SK-N-SH (cell line): ENCODE measurements at regions not wholly inside any gene's neighbourhood (a gene's known extent, or its start where the extent isn't known, plus 50 kb on each side); places are given as distances from the start of the nearest gene placed in this dataset.

Experiments
- CTCF ChIA-PET: fragments of 300-600, 350-600 bp; formaldehyde crosslinking; extraction: SDS; loops from one replicate; lab custom pipeline; 2021; lab: Yijun Ruan, JAX
- POLR2A ChIA-PET: fragments of 350-600 bp; sonication (Branson Sonifier 250); formaldehyde crosslinking; extraction: SDS; loops from one replicate; lab custom pipeline; 2020; ENCODE audit warnings: antibody characterized with exemption, inconsistent platforms; lab: Yijun Ruan, JAX
- DNase-seq: peaks from one replicate; pipeline ENCODE4 v3.0.0; 2012
- H2AFZ ChIP-seq: fragments of 200-600 bp; sonication (generic); 2 replicates; pipeline ENCODE4 v1.8.1; 2016; ENCODE audit warnings: antibody characterized with exemption, mild to moderate bottlenecking, low read depth
- H3F3A ChIP-seq: fragments of 200-600 bp; sonication (generic); replicated peaks from 2 replicates; pipeline ENCODE3; 2016; ENCODE audit warnings: antibody characterized with exemption, mild to moderate bottlenecking; ENCODE audit not compliant: insufficient read depth
- H3K27ac ChIP-seq, 2 experiments: fragments of 200-500 bp in 1 of 2; fragments of 200-600 bp in 1 of 2; sonication (Bioruptor generic) in 1 of 2; sonication (generic), shearing (Covaris generic) in 1 of 2; 2 replicates each; pipeline versions ENCODE4 v1.5.1 to v1.6.1; 2014 to 2016; ENCODE audit warnings: low read depth in 2 of 2, inconsistent platforms in 1 of 2, low read length in 1 of 2, mild to moderate bottlenecking in 1 of 2, mixed read lengths in 1 of 2
- H3K27me3 ChIP-seq: fragments of 200-600 bp; sonication (generic), shearing (Covaris generic); 2 replicates; pipeline ENCODE4 v1.6.1; 2016; ENCODE audit warnings: mixed run types; ENCODE audit not compliant: insufficient read depth
- H3K36me3 ChIP-seq, 2 experiments: fragments of 200-500 bp in 1 of 2; fragments of 200-600 bp in 1 of 2; sonication (Bioruptor generic) in 1 of 2; sonication (generic) in 1 of 2; replicated peaks in 1 of 2; 2 replicates each; pipeline versions ENCODE3 to v1.5.1; 2014 to 2016; ENCODE audit warnings: low read length in 1 of 2, mild to moderate bottlenecking in 1 of 2; ENCODE audit not compliant: insufficient read depth in 2 of 2, control insufficient read depth in 1 of 2
- H3K4me1 ChIP-seq, 2 experiments: fragments of 200-500 bp in 1 of 2; fragments of 200-600 bp in 1 of 2; sonication (Bioruptor generic) in 1 of 2; sonication (generic), shearing (Covaris generic) in 1 of 2; 2 replicates each; pipeline versions ENCODE4 v1.5.1 to v1.6.1; 2014 to 2016; ENCODE audit warnings: low read depth in 1 of 2, low read length in 1 of 2, mixed run types in 1 of 2; ENCODE audit not compliant: insufficient read depth in 2 of 2, control insufficient read depth in 1 of 2
- H3K4me2 ChIP-seq: fragments of 200-600 bp; sonication (generic), shearing (Covaris generic); 2 replicates; pipeline ENCODE4 v1.6.1; 2017; ENCODE audit warnings: mixed run types
- H3K4me3 ChIP-seq, 2 experiments: fragments of 200-500 bp in 1 of 2; fragments of 200-600 bp in 1 of 2; sonication (Bioruptor generic) in 1 of 2; sonication (generic), shearing (Covaris generic) in 1 of 2; 2 replicates each; pipeline versions ENCODE4 v1.5.1 to v1.8.1; 2014 to 2016; ENCODE audit warnings: low read depth in 2 of 2, inconsistent platforms in 1 of 2, low read length in 1 of 2, mild to moderate bottlenecking in 1 of 2, mixed read lengths in 1 of 2, moderate library complexity in 1 of 2
- H3K79me2 ChIP-seq: fragments of 200-600 bp; sonication (generic); 2 replicates; pipeline ENCODE4 v1.8.1; 2017; ENCODE audit warnings: mild to moderate bottlenecking; ENCODE audit not compliant: insufficient read depth
- H3K9ac ChIP-seq: fragments of 200-600 bp; sonication (generic); 2 replicates; pipeline ENCODE4 v1.6.1; 2017; ENCODE audit warnings: mixed run types
- H3K9me2 ChIP-seq: fragments of 200-600 bp; sonication (generic); 2 replicates; pipeline ENCODE4 v1.6.1; 2017; ENCODE audit warnings: mixed run types
- H3K9me3 ChIP-seq: fragments of 200-600 bp; sonication (generic); 2 replicates; pipeline ENCODE4 v1.6.1; 2017; ENCODE audit warnings: mixed run types, mild to moderate bottlenecking, moderate library complexity
- H4K20me1 ChIP-seq: fragments of 200-600 bp; sonication (generic); 2 replicates; pipeline ENCODE4 v1.6.1; 2017; ENCODE audit warnings: mild to moderate bottlenecking, mixed run types; ENCODE audit not compliant: insufficient read depth
- EP300 ChIP-seq, 2 experiments: IDR thresholded peaks; 2 replicates each; pipeline versions ENCODE4 v1.4.0 to v1.6.1; 2012; ENCODE audit warnings: borderline replicate concordance in 1 of 2, low read depth in 1 of 2, low read length in 1 of 2
- EZH2phosphoT487 ChIP-seq: fragments of 200-600 bp; sonication (generic); IDR thresholded peaks from 2 replicates; pipeline ENCODE4 v1.6.1; 2017; ENCODE audit warnings: low read depth, mixed run types, mild to moderate bottlenecking, antibody characterized with exemption, moderate library complexity, borderline replicate concordance
- FOSL2 ChIP-seq: IDR thresholded peaks from 2 replicates; pipeline ENCODE4 v1.4.0; 2012; ENCODE audit warnings: low read depth, mild to moderate bottlenecking, moderate library complexity, borderline replicate concordance
- FOXM1 ChIP-seq: IDR thresholded peaks from 2 replicates; pipeline ENCODE4 v1.4.0; 2012; ENCODE audit warnings: low read depth, mild to moderate bottlenecking
- GABPA ChIP-seq: IDR thresholded peaks from 2 replicates; pipeline ENCODE4 v1.4.0; 2012; ENCODE audit warnings: low read depth, mild to moderate bottlenecking
- GATA2 ChIP-seq: sonication (generic); formaldehyde crosslinking; IDR thresholded peaks from 2 replicates; pipeline ENCODE4 v1.5.0; 2020; ENCODE audit warnings: mild to moderate bottlenecking, missing genetic modification reagents
- MEF2A ChIP-seq: IDR thresholded peaks from 2 replicates; pipeline ENCODE4 v1.4.0; 2012; ENCODE audit warnings: low read depth, borderline replicate concordance
- MXI1 ChIP-seq: IDR thresholded peaks from 2 replicates; pipeline ENCODE4 v1.6.1; 2012; ENCODE audit warnings: mild to moderate bottlenecking, low read depth, low read length, improper control_type of control experiment
- NRF1 ChIP-seq: IDR thresholded peaks from 2 replicates; pipeline ENCODE4 v1.6.1; 2012; ENCODE audit warnings: low read depth, mild to moderate bottlenecking, low read length
- RAD21 ChIP-seq: IDR thresholded peaks from 2 replicates; pipeline ENCODE4 v1.6.1; 2012; ENCODE audit warnings: mild to moderate bottlenecking, low read length
- RFX5 ChIP-seq: IDR thresholded peaks from 2 replicates; pipeline ENCODE4 v1.6.1; 2012; ENCODE audit warnings: mild to moderate bottlenecking, improper control_type of control experiment, low read length
- TAF1 ChIP-seq: IDR thresholded peaks from 2 replicates; pipeline ENCODE4 v1.6.1; 2012; ENCODE audit warnings: low read depth, mild to moderate bottlenecking, low read length, moderate library complexity, borderline replicate concordance
- TCF12 ChIP-seq: IDR thresholded peaks from 2 replicates; pipeline ENCODE4 v1.4.0; 2012
- YY1 ChIP-seq: IDR thresholded peaks from 2 replicates; pipeline ENCODE4 v1.4.0; 2012; ENCODE audit warnings: low read depth, mild to moderate bottlenecking
- WGBS: methylation state at CpG from one replicate; pipeline ENCODE4 v1.1.6; 2017; ENCODE audit warnings: low lambda C conversion rate; 5-methylcytosine and 5-hydroxymethylcytosine counted together
- TF ChIP-seq, protein P1 (sequence below): fragments of 150-350 bp; IDR thresholded peaks from 2 replicates; pipeline ENCODE4 v1.6.1; 2016; ENCODE audit warnings: mild to moderate bottlenecking, low read depth, low read length
- TF ChIP-seq, protein P2 (sequence below): IDR thresholded peaks from 2 replicates; pipeline ENCODE4 v1.4.0; 2012; ENCODE audit warnings: low read depth, borderline replicate concordance
- TF ChIP-seq, protein P3 (sequence below): IDR thresholded peaks from 2 replicates; pipeline ENCODE4; 2012

DNA sequence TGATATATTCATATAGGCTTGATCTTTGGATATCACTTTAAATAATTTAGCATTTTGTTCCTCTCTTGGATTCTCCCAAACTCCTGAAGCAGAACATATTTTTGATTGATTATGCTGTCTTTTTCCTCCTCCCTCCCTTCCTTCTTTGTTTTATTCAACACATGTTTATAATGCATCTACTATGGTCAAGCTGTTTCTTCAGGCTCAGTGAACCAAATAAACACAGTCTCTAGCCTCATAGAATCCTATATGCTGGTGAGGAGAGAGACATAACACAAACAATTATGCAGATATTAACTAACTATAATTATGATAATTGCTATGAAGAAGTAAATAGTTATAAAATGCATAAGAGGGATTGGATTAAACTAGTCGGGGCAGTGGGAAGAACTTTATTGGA is 1023.6 kb upstream of the RAG2 start:
- no peak overlapping the region for H3K4me2 ChIP-seq
- 8% methylated on average over 1 of the region's 1 CpG for whole genome bisulfite sequencing
- TF ChIP-seq EP300 (IDR thresholded peaks at IDR 0.05; ENCODE audit: borderline replicate concordance in 1 of 2, low read depth in 1 of 2, low read length in 1 of 2) (no peak), MXI1 (no peak), RFX5 (no peak), GATA2 (CRISPR knock-in tag) (no peak), FOSL2 (no peak), MEF2A (no peak), NRF1 (no peak)
- TF ChIP-seq, protein P1, sequence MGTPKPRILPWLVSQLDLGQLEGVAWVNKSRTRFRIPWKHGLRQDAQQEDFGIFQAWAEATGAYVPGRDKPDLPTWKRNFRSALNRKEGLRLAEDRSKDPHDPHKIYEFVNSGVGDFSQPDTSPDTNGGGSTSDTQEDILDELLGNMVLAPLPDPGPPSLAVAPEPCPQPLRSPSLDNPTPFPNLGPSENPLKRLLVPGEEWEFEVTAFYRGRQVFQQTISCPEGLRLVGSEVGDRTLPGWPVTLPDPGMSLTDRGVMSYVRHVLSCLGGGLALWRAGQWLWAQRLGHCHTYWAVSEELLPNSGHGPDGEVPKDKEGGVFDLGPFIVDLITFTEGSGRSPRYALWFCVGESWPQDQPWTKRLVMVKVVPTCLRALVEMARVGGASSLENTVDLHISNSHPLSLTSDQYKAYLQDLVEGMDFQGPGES: no peak
- TF ChIP-seq, protein P2, sequence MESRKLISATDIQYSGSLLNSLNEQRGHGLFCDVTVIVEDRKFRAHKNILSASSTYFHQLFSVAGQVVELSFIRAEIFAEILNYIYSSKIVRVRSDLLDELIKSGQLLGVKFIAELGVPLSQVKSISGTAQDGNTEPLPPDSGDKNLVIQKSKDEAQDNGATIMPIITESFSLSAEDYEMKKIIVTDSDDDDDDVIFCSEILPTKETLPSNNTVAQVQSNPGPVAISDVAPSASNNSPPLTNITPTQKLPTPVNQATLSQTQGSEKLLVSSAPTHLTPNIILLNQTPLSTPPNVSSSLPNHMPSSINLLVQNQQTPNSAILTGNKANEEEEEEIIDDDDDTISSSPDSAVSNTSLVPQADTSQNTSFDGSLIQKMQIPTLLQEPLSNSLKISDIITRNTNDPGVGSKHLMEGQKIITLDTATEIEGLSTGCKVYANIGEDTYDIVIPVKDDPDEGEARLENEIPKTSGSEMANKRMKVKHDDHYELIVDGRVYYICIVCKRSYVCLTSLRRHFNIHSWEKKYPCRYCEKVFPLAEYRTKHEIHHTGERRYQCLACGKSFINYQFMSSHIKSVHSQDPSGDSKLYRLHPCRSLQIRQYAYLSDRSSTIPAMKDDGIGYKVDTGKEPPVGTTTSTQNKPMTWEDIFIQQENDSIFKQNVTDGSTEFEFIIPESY: no peak
- TF ChIP-seq, protein P3, sequence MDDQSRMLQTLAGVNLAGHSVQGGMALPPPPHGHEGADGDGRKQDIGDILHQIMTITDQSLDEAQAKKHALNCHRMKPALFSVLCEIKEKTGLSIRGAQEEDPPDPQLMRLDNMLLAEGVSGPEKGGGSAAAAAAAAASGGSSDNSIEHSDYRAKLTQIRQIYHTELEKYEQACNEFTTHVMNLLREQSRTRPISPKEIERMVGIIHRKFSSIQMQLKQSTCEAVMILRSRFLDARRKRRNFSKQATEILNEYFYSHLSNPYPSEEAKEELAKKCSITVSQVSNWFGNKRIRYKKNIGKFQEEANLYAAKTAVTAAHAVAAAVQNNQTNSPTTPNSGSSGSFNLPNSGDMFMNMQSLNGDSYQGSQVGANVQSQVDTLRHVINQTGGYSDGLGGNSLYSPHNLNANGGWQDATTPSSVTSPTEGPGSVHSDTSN: no peak
- no peaks in the 10 kb centered on the region for H3K36me3 ChIP-seq
- no peak overlapping the region for H3K9ac ChIP-seq
- CTCF ChIA-PET: no interaction called here
- H4K20me1 ChIP-seq: no peaks in the 10 kb centered on the region
- H3K9me2 ChIP-seq: no peaks in the 10 kb centered on the region
- POLR2A ChIA-PET: no interaction called here
- H3K27ac ChIP-seq: no peak overlapping the region
- H3K9me3 ChIP-seq: no peaks in the 10 kb centered on the region
- H3K27me3 ChIP-seq: no peaks in the 10 kb centered on the region
- H3K4me1 ChIP-seq: no peaks in the 10 kb centered on the region; a peak in 1 of 4 replicates
- H2AFZ ChIP-seq: no peak overlapping the region
- H3F3A ChIP-seq: no peaks in the 10 kb centered on the region
- no peaks in the 10 kb centered on the region for H3K79me2 ChIP-seq
- H3K4me3 ChIP-seq: no peak overlapping the region
- no peak for DNase-seq

GRCh38 chr11:37616291-37616690 is 1018.3 kb upstream of the RAG2 start:
- Histone ChIP-seq H3K27me3 (no peaks in the 10 kb centered on the region), H3K27ac (no peak overlapping the region), H3K9ac (no peak overlapping the region), H3F3A (no peaks in the 10 kb centered on the region), H3K79me2 (no peaks in the 10 kb centered on the region), H3K4me1 (no peaks in the 10 kb centered on the region), H4K20me1 (no peaks in the 10 kb centered on the region), H2AFZ (0 out of 2 replicates have a peak overlapping the region, but pooled peaks have one; percentile 11), H3K4me3 (no peak overlapping the region), H3K36me3 (no peaks in the 10 kb centered on the region), H3K9me3 (no peaks in the 10 kb centered on the region), H3K4me2 (no peak overlapping the region), H3K9me2 (no peaks in the 10 kb centered on the region)
- POLR2A ChIA-PET: no interaction called here
- TF ChIP-seq GATA2 (CRISPR knock-in tag) (no peak), GABPA (no peak), FOXM1 (no peak), TAF1 (no peak), RAD21 (no peak), EZH2phosphoT487 (no peak), TCF12 (no peak), MEF2A (no peak), YY1 (no peak)
- WGBS: 25% methylated on average over 1 of the region's 1 CpG
- DNase-seq: no peak
- CTCF ChIA-PET: no interaction called here
